GM23338 (cell line): ENCODE measurements at regions not wholly inside any gene's neighbourhood (a gene's known extent, or its start where the extent isn't known, plus 50 kb on each side); places are given as distances from the start of the nearest gene placed in this dataset.

ENCODE experiments used
- ATAC-seq: fragments of 200-7000 bp; cut with Tn5 transposase; 3 replicates; pipeline ENCODE4 v1.9.1; 2020
- DNase-seq: peaks from one replicate; pipeline ENCODE4 v3.0.0-alpha.2; 2015; ENCODE audit warnings: low spot score
- H2AFZ ChIP-seq: fragments of 200-600 bp; sonication (generic); 2 replicates; pipeline ENCODE4 v1.8.0; 2016; ENCODE audit warnings: antibody characterized with exemption, mild to moderate bottlenecking, moderate library complexity
- H3F3A ChIP-seq: fragments of 200-600 bp; sonication (generic); replicated peaks from 2 replicates; pipeline ENCODE4 v1.8.0; 2017; ENCODE audit warnings: antibody characterized with exemption, mixed run types, low read depth
- H3K27ac ChIP-seq: fragments of 200-600 bp; sonication (generic); 2 replicates; pipeline ENCODE4 v1.6.1; 2016; ENCODE audit warnings: low read depth
- H3K27me3 ChIP-seq: fragments of 200-600 bp; sonication (generic); 2 replicates; pipeline ENCODE4 v1.8.0; 2016; ENCODE audit warnings: mild to moderate bottlenecking, mixed run types, moderate library complexity; ENCODE audit not compliant: insufficient read depth
- H3K36me3 ChIP-seq: fragments of 200-600 bp; sonication (generic); 2 replicates; pipeline ENCODE4 v1.8.0; 2016; ENCODE audit warnings: mild to moderate bottlenecking; ENCODE audit not compliant: insufficient read depth
- H3K4me1 ChIP-seq: fragments of 200-600 bp; sonication (generic); 2 replicates; pipeline ENCODE4 v1.8.0; 2016; ENCODE audit warnings: mild to moderate bottlenecking, moderate library complexity; ENCODE audit not compliant: insufficient read depth
- H3K4me2 ChIP-seq: fragments of 200-600 bp; sonication (generic); 2 replicates; pipeline ENCODE4 v1.7.1; 2017; ENCODE audit warnings: mixed run types
- H3K4me3 ChIP-seq: fragments of 200-600 bp; sonication (generic); 2 replicates; pipeline ENCODE4 v1.6.1; 2016; ENCODE audit warnings: mixed run types
- H3K79me2 ChIP-seq: fragments of 200-600 bp; sonication (generic); replicated peaks from 2 replicates; pipeline ENCODE4 v1.8.0; 2017; ENCODE audit warnings: mild to moderate bottlenecking; ENCODE audit not compliant: insufficient read depth
- H3K9me2 ChIP-seq: fragments of 200-600 bp; sonication (generic); 2 replicates; pipeline ENCODE4 v1.8.0; 2017; ENCODE audit not compliant: insufficient read depth
- H4K20me1 ChIP-seq: fragments of 200-600 bp; sonication (generic); replicated peaks from 2 replicates; pipeline ENCODE4 v1.8.0; 2017; ENCODE audit warnings: mild to moderate bottlenecking; ENCODE audit not compliant: insufficient read depth
- H3K27ac Mint-ChIP-seq: 2 replicates; pipeline ENCODE4 v1.8.0; 2020; ENCODE audit warnings: inconsistent platforms, mild to moderate bottlenecking, moderate library complexity, mixed read lengths
- H3K27me3 Mint-ChIP-seq: 3 replicates; pipeline ENCODE4 v1.8.0; 2022; ENCODE audit warnings: low read depth, mild to moderate bottlenecking, moderate library complexity, mixed read lengths, inconsistent platforms; ENCODE audit not compliant: insufficient read depth, poor library complexity
- H3K36me3 Mint-ChIP-seq: 3 replicates; pipeline ENCODE4 v1.8.0; 2021; ENCODE audit warnings: low read depth, mild to moderate bottlenecking, inconsistent platforms, moderate library complexity, mixed read lengths
- H3K4me1 Mint-ChIP-seq: 3 replicates; pipeline ENCODE4 v1.8.0; 2020; ENCODE audit warnings: mild to moderate bottlenecking, inconsistent platforms, mixed read lengths
- H3K4me3 Mint-ChIP-seq: 3 replicates; pipeline ENCODE4 v1.8.0; 2021; ENCODE audit warnings: moderate library complexity, mild to moderate bottlenecking, inconsistent platforms, mixed read lengths
- H3K9me3 Mint-ChIP-seq: 3 replicates; pipeline ENCODE4 v1.8.0; 2020; ENCODE audit warnings: moderate library complexity, mild to moderate bottlenecking, inconsistent platforms, mixed read lengths
- ETS1 ChIP-seq: IDR thresholded peaks from 2 replicates; pipeline ENCODE4 v1.6.1; 2016; ENCODE audit warnings: antibody characterized with exemption
- EZH2 ChIP-seq: fragments of 200-600 bp; sonication (generic); IDR thresholded peaks from one replicate; pipeline ENCODE4 v1.8.0; 2017; ENCODE audit warnings: antibody characterized with exemption, mild to moderate bottlenecking, low read depth; ENCODE audit not compliant: unreplicated experiment
- JUNB ChIP-seq: IDR thresholded peaks from one replicate; pipeline ENCODE4 v1.6.1; 2016; ENCODE audit warnings: antibody characterized with exemption; ENCODE audit not compliant: unreplicated experiment
- POLR2AphosphoS5 ChIP-seq: IDR thresholded peaks from 2 replicates; pipeline ENCODE4 v1.6.1; 2016; ENCODE audit warnings: antibody characterized with exemption, low read depth
- STAT1 ChIP-seq: IDR thresholded peaks from one replicate; pipeline ENCODE4 v1.6.1; 2016; ENCODE audit warnings: antibody characterized with exemption; ENCODE audit not compliant: unreplicated experiment
- ZNF114 ChIP-seq: fragments of 250-450 bp; sonication (Bioruptor Pico); IDR thresholded peaks from 2 replicates; pipeline ENCODE4 v1.5.0; 2020; ENCODE audit warnings: mild to moderate bottlenecking, moderate library complexity
- ZNF462 ChIP-seq: fragments of 250-450 bp; sonication (Bioruptor Pico); IDR thresholded peaks from 2 replicates; pipeline ENCODE4 v1.5.0; 2020; ENCODE audit warnings: mild to moderate bottlenecking, moderate library complexity
- TF ChIP-seq, protein P1 (sequence below), 2 experiments: fragments of 200-600 bp in 1 of 2; sonication (generic) in 1 of 2; conservative IDR thresholded peaks; 2 replicates each; pipeline versions ENCODE4 v1.5.1 to v1.6.1; 2016 to 2017; ENCODE audit warnings: antibody characterized with exemption in 2 of 2, low read depth in 2 of 2, mild to moderate bottlenecking in 2 of 2, moderate library complexity in 1 of 2

DNA sequence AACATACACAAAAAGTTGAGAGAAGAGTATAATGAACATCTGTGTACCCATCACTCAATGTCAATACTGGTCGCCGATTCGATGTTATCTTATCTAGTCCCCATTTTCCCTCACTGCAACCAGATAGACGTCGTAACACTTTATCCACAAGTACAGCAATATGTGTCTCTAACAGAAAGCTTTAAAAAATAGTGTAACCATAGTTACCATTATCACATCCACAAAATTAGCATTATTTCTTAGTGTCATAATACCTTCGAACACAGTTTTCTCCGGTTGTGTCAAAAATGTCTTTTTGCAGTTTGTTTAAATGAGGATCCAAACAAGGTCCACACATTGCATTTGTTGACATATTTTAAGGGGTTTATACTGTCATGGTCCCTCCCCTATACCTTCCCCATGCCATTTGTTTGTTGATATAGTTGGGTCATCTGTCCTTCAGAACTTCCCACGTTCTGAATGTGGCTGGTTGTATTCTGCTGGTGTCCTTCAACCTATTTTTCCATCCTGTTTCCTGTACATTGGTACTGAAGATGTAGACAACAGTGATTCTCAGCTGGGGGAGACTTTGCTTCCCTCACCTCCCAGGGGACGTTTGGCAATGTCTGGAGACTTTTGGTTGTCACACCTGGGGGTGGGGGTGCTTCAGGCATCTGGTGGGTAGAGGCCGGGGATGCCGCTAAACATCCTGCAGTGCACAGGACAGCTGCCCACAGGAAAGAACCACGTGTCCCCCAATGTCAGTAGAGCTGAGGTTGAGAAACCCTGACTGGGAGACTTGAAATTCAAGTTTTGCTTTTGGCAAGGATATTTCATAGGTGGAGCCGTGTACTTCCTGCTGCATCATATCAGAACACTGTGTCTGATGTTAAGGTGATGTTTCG is 72.7 kb upstream of the SPRED2 start (continued):
- TF ChIP-seq ZNF462: no peak
- TF ChIP-seq ZNF114 (CRISPR knock-in tag): no peak
- TF ChIP-seq POLR2AphosphoS5: no peak
- no peak for TF ChIP-seq ETS1
- TF ChIP-seq EZH2: no peak

GRCh38 chr2:65504201-65504600 is 71.8 kb upstream of the SPRED2 start:
- Mint-ChIP-seq H3K4me3 (no peak overlapping the region), H3K36me3 (no peaks in the 10 kb centered on the region), H3K27ac (no peak overlapping the region), H3K4me1 (peaks cover 18% of the 10 kb centered on the region), H3K27me3 (peaks cover 5% of the 10 kb centered on the region), H3K9me3 (no peaks in the 10 kb centered on the region)
- H4K20me1 ChIP-seq: no peaks in the 10 kb centered on the region
- H3K79me2 ChIP-seq: no peaks in the 10 kb centered on the region
- H3K4me1 ChIP-seq: peaks cover 7% of the 10 kb centered on the region; the same call in 1 of the 2 replicates
- ATAC-seq (no peak; the same call in 2 of the 3 replicates), DNase-seq (no peak)
- H3K4me2 ChIP-seq: no peak overlapping the region
- H3F3A ChIP-seq: no peaks in the 10 kb centered on the region
- peak overlapping the region; percentile 47; the same call in 1 of the 2 replicates for H2AFZ ChIP-seq
- H3K27me3 ChIP-seq: no peaks in the 10 kb centered on the region
- H3K9me2 ChIP-seq: no peaks in the 10 kb centered on the region
- no peak overlapping the region for H3K27ac ChIP-seq
- H3K36me3 ChIP-seq: no peaks in the 10 kb centered on the region
- no peak overlapping the region for H3K4me3 ChIP-seq
- TF ChIP-seq JUNB (no peak), ZNF114 (CRISPR knock-in tag) (no peak), STAT1 (no peak)
- TF ChIP-seq, protein P1, sequence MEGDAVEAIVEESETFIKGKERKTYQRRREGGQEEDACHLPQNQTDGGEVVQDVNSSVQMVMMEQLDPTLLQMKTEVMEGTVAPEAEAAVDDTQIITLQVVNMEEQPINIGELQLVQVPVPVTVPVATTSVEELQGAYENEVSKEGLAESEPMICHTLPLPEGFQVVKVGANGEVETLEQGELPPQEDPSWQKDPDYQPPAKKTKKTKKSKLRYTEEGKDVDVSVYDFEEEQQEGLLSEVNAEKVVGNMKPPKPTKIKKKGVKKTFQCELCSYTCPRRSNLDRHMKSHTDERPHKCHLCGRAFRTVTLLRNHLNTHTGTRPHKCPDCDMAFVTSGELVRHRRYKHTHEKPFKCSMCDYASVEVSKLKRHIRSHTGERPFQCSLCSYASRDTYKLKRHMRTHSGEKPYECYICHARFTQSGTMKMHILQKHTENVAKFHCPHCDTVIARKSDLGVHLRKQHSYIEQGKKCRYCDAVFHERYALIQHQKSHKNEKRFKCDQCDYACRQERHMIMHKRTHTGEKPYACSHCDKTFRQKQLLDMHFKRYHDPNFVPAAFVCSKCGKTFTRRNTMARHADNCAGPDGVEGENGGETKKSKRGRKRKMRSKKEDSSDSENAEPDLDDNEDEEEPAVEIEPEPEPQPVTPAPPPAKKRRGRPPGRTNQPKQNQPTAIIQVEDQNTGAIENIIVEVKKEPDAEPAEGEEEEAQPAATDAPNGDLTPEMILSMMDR (conservative IDR thresholded peaks at IDR 0.05; ENCODE audit: low read depth in 2 of 2): no peak
